Right atrium auricular region (tissue), 2 donors: ENCODE measurements at regions not wholly inside any gene's neighbourhood (a gene's known extent, or its start where the extent isn't known, plus 50 kb on each side); places are given as distances from the start of the nearest gene placed in this dataset.
"Not testable (repeated sequence)": the region's sequence is repeated elsewhere in the genome, so short reads cannot be mapped to it uniquely, and the experiment has no call there.

ENCODE experiments used
- DNase-seq: peaks from one replicate; pipeline ENCODE4 v3.0.0-alpha.2; 2019; ENCODE audit warnings: low spot score
- H3K27ac ChIP-seq, 2 donors: fragments of 200-600 bp; sonication (generic); 1 replicate in 1 of 2; 2 replicates in 1 of 2; pipeline ENCODE4 v1.5.1; 2016 to 2019
- H3K27me3 ChIP-seq, 2 donors: fragments of 200-600 bp; sonication (generic); one replicate each; pipeline versions ENCODE4 v1.5.1 to v1.6.0; 2017 to 2019
- H3K36me3 ChIP-seq: fragments of 200-600 bp; sonication (generic); one replicate; pipeline ENCODE4 v1.5.1; 2016
- H3K4me1 ChIP-seq, 2 donors: fragments of 200-600 bp; sonication (generic); one replicate each; pipeline versions ENCODE4 v1.5.1 to v1.6.0; 2017 to 2019
- H3K4me3 ChIP-seq, 2 donors: fragments of 200-600 bp; sonication (generic); 1 replicate in 1 of 2; 2 replicates in 1 of 2; pipeline ENCODE4 v1.5.1; 2017 to 2019; ENCODE audit warnings: mild to moderate bottlenecking in 1 of 2, moderate library complexity in 1 of 2
- H3K9me3 ChIP-seq, 2 donors: fragments of 200-600 bp; sonication (generic); one replicate each; pipeline ENCODE4 v1.5.1; 2019
- TF ChIP-seq, protein P1 (sequence below), 2 donors: fragments of 200-600 bp; sonication (generic); IDR thresholded peaks; one replicate each; pipeline ENCODE4 v1.5.1; 2019; ENCODE audit warnings: antibody characterized with exemption in 2 of 2

DNA sequence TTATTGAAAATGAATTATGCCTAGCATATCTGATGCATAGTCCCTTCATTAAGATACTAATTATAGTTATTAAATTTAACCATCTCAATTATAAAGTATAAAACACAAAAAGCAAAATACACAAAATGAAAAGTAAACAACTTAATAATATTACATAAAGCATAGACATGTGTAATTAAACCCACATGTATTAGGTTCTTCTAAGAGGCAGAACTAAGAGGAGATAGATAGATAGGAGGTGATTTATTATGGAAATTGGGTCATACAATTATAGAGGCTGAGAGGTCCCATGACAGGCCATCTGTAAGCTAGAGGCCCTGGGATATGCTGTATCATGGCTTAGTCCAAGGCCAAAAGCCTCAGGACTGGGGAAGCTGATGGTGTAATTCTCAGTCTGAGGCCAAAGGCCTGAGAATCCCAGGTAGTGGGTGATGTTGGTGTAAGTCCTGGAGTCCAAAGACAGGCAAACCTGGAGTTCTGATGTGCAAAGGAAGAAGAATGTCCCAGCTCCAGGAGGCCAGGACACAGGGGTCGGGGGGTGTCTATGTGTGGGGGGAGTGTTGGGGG, 953.3 kb downstream of the TRHDE start:
- no peak for DNase-seq

DNA sequence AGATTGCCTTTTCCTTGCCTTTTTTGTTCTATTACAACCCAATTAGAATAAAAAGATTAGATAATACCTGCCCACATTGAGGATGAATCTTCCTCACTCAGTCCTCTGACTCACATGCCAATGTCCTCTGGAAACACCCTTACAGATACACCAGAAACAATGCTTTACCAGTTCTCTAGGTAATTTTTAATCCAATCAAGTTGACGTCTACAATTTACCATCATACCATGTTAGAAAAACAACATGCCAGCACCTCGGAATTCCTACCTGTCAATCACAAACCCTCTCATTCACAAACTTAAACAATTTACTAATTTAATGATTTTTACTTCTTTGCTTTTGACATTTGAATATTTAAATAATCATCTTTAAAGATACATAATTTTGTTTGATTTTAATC, 953.8 kb downstream of the TRHDE start:
- H3K4me1 ChIP-seq, result no peaks in the 10 kb centered on the region
- TF ChIP-seq, protein P1, sequence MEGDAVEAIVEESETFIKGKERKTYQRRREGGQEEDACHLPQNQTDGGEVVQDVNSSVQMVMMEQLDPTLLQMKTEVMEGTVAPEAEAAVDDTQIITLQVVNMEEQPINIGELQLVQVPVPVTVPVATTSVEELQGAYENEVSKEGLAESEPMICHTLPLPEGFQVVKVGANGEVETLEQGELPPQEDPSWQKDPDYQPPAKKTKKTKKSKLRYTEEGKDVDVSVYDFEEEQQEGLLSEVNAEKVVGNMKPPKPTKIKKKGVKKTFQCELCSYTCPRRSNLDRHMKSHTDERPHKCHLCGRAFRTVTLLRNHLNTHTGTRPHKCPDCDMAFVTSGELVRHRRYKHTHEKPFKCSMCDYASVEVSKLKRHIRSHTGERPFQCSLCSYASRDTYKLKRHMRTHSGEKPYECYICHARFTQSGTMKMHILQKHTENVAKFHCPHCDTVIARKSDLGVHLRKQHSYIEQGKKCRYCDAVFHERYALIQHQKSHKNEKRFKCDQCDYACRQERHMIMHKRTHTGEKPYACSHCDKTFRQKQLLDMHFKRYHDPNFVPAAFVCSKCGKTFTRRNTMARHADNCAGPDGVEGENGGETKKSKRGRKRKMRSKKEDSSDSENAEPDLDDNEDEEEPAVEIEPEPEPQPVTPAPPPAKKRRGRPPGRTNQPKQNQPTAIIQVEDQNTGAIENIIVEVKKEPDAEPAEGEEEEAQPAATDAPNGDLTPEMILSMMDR (IDR thresholded peaks at IDR 0.05), result no peak
- no peak overlapping the region for H3K27ac ChIP-seq
- no peaks in the 10 kb centered on the region for H3K9me3 ChIP-seq
- H3K27me3 ChIP-seq, result no peaks in the 10 kb centered on the region
- H3K36me3 ChIP-seq, result no peaks in the 10 kb centered on the region
- no peak overlapping the region for H3K4me3 ChIP-seq
- DNase-seq, result no peak

More for the DNA sequence above, 953.3 kb downstream of the TRHDE start:
- Histone ChIP-seq H3K4me3 (no peak overlapping the region), H3K27me3 (no peaks in the 10 kb centered on the region), H3K4me1 (no peaks in the 10 kb centered on the region), H3K9me3 (no peaks in the 10 kb centered on the region), H3K27ac (no peak overlapping the region), H3K36me3 (no peaks in the 10 kb centered on the region)
- TF ChIP-seq, protein P1 (IDR thresholded peaks at IDR 0.05), result no peak

DNA sequence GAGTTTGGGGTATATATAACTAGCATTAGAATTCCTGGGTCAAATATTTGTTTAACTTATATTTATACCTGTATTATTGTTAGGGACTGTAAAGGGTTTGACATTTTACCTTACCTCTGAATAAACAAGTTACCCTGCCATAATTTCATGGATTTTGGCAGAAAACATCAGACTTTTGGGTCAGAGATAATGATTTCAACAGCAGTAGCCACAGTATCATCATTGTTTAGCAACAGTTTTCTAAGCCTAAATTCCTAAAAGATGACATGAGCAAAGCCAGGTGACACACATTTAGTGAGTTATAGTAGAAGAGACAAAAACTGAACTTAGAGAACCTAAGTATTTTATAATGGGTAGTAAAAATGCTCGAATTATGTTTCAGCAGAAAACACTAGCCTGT, 954.4 kb downstream of the TRHDE start:
- no peak for DNase-seq
- Histone ChIP-seq H3K4me3 (no peak overlapping the region), H3K9me3 (no peaks in the 10 kb centered on the region), H3K36me3 (no peaks in the 10 kb centered on the region), H3K27me3 (no peaks in the 10 kb centered on the region), H3K27ac (no peak overlapping the region), H3K4me1 (no peaks in the 10 kb centered on the region)
- TF ChIP-seq, protein P1 (IDR thresholded peaks at IDR 0.05), result no peak

DNA sequence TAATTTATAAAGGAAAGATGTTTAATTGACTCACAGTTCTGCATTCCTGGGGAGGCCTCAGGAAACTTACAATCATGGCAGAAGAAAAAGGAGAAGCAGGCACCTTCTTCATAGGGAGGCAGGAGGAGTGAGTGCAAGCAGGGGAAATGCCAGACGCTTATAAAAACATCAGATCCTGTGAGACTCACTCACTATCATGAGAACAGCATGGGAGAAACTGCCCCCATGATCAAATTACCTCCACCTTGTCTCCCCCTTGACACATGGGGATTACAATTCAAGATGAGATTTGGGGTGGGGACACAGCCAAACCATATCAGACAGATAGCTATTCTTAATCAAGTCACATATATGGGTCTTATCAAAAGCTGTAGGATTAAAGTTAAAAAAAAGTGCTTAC, 956.7 kb downstream of the TRHDE start:
- not testable (repeated sequence) for H3K4me1 ChIP-seq, H3K27ac ChIP-seq, H3K36me3 ChIP-seq, H3K27me3 ChIP-seq, H3K4me3 ChIP-seq, DNase-seq
- H3K9me3 ChIP-seq, result peaks cover 0 to 18% of the 10 kb centered on the region in 2 donors

DNA sequence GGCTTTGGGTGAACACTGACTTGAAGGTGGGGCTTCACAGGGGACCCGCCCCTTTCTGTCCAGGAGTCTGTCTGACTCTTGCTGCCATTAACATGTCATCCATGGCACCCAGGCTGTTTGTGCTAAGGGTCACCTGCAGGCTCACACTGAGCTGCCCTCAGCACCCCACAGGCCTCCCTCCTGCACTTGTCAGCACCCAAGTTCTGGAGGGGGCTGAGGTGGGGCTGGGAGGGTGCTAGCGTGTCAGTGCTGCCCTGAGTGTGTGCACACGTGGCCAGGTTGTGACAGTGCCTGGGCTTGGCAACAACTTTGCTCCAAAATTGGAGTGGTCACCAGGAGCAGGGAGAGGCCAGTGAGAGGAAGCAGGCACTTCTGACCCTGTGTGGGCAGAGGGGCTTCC, 963.2 kb downstream of the TRHDE start:
- H3K4me1 ChIP-seq, result no peaks in the 10 kb centered on the region
- no peaks in the 10 kb centered on the region for H3K27me3 ChIP-seq
- H3K4me3 ChIP-seq, result no peak overlapping the region
- no peaks in the 10 kb centered on the region for H3K36me3 ChIP-seq
- TF ChIP-seq, protein P1 (IDR thresholded peaks at IDR 0.05), result no peak
- H3K27ac ChIP-seq, result no peak overlapping the region
- H3K9me3 ChIP-seq, result peaks cover 0 to 24% of the 10 kb centered on the region in 2 donors
- DNase-seq, result no peak

DNA sequence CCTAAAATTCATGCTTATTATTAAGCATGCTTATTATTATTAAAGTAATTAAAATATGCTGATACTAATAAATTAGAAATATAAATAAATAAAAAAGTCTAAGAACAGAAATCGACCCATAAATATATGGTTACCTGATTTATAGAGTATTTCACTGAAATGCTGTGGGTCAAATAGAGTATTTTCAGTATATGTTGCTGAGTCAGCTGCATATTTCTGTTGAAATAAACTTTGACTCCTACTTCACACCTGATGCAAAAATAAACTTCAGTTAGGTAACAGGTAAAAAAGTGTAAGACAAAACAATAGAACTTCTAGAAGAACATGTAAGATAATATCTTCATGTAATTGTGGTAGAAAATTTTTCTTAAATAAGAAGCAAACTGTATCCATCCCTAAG, 967.9 kb downstream of the TRHDE start:
- TF ChIP-seq, protein P1 (IDR thresholded peaks at IDR 0.05), result no peak
- DNase-seq, result no peak

More for the DNA sequence above, 967.9 kb downstream of the TRHDE start:
- H3K27me3 ChIP-seq, result no peaks in the 10 kb centered on the region
- H3K36me3 ChIP-seq, result no peaks in the 10 kb centered on the region
- H3K27ac ChIP-seq, result no peak overlapping the region
- peaks cover 0 to 4% of the 10 kb centered on the region in 2 donors for H3K9me3 ChIP-seq
- H3K4me1 ChIP-seq, result no peaks in the 10 kb centered on the region
- no peak overlapping the region for H3K4me3 ChIP-seq
